ENCODE measurements at regions not wholly inside any gene's neighbourhood (a gene's known extent, or its start where the extent isn't known, plus 50 kb on each side); places are given as distances from the start of the nearest gene placed in this dataset.

DNA sequence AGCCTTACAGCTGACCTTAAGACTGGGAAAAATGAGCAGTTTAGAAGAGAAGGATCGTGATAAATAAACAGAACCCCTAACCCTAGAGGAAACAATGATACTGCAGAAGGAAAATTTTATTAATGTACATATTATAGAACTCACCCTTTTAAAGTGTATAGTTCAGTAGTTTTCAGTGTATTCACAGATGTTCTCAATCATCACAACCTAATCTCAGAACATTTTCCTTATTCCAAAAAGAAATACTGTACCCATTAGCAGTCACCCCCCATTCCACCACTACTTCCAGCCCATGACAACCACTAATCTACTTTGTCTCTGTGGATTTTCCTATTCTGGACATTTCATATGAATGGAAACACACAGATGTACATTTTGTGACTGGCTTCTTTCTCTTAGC lies 90.2 kb upstream of the AGTR1 start:
- TF ChIP-seq EP300 (IDR thresholded peaks at IDR 0.05) (no peak), POLR2AphosphoS5 (IDR thresholded peaks at IDR 0.05) (no peak), POLR2A (IDR thresholded peaks at IDR 0.05) (no peak)
- TF ChIP-seq, protein P1, sequence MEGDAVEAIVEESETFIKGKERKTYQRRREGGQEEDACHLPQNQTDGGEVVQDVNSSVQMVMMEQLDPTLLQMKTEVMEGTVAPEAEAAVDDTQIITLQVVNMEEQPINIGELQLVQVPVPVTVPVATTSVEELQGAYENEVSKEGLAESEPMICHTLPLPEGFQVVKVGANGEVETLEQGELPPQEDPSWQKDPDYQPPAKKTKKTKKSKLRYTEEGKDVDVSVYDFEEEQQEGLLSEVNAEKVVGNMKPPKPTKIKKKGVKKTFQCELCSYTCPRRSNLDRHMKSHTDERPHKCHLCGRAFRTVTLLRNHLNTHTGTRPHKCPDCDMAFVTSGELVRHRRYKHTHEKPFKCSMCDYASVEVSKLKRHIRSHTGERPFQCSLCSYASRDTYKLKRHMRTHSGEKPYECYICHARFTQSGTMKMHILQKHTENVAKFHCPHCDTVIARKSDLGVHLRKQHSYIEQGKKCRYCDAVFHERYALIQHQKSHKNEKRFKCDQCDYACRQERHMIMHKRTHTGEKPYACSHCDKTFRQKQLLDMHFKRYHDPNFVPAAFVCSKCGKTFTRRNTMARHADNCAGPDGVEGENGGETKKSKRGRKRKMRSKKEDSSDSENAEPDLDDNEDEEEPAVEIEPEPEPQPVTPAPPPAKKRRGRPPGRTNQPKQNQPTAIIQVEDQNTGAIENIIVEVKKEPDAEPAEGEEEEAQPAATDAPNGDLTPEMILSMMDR (IDR thresholded peaks at IDR 0.05), result no peak

Data from gastroesophageal sphincter (tissue), 3 donors.